Gastrocnemius medialis (tissue), 4 donors: ENCODE measurements at regions not wholly inside any gene's neighbourhood (a gene's known extent, or its start where the extent isn't known, plus 50 kb on each side); places are given as distances from the start of the nearest gene placed in this dataset.

Experiments used
- CTCF ChIP-seq, 5 experiments: fragments of 450-650 bp in 3 of 5; fragments of 200-600 bp in 2 of 5; sonication (generic) in 2 of 5; IDR thresholded peaks in 4 of 5; conservative IDR thresholded peaks in 1 of 5; 1 replicate in 4 of 5; 2 replicates in 1 of 5; pipeline ENCODE4 v1.5.1; 2016 to 2019; ENCODE audit warnings: antibody characterized with exemption in 5 of 5, mild to moderate bottlenecking in 3 of 5, moderate library complexity in 3 of 5
- POLR2A ChIP-seq, 2 donors: fragments of 450-650 bp; IDR thresholded peaks; one replicate each; pipeline ENCODE4 v1.6.1; 2017; ENCODE audit warnings: antibody characterized with exemption in 2 of 2, mild to moderate bottlenecking in 2 of 2, moderate library complexity in 2 of 2

- TF ChIP-seq CTCF (IDR thresholded peaks at IDR 0.05 in 4 of 5, conservative IDR thresholded peaks at IDR 0.05 in 1 of 5) (no peak), POLR2A (IDR thresholded peaks at IDR 0.05) (no peak)
Measured at GRCh38 chr21:24636696-24637095, 970.6 kb downstream of the MRPL39 start.
